ENCODE measurements at regions not wholly inside any gene's neighbourhood (a gene's known extent, or its start where the extent isn't known, plus 50 kb on each side); places are given as distances from the start of the nearest gene placed in this dataset.

DNA sequence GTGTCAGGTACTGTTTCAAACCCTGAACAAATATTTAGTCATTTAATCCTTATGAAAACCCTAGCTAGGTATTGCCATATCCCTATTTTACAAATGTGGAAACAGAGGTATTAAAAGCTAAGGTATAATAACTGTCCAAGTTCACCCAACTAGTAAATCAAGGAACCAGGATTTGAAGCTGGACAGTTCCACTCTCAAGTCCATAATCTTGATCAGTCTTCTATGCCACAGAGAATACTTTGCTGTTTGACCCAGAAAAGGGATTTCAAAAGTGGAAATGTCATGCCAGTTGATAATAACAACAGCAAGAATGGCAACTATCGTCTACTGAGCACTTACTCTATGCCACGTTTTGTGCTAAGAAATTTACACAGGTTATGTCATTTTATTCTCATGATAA is 90.4 kb upstream of the KIT start:
- no peak for DNase-seq (ENCODE audit: extremely low read depth, insufficient read length)
- H3K36me3 ChIP-seq (ENCODE audit: control insufficient read depth, insufficient read depth, low read length): no peaks in the 10 kb centered on the region
- H3K4me3 ChIP-seq (replicated peaks; ENCODE audit: low read depth, low read length): no peak overlapping the region
- H3K27me3 ChIP-seq (replicated peaks; ENCODE audit: control insufficient read depth, insufficient read depth, low read length): no peaks in the 10 kb centered on the region
- TF ChIP-seq, protein P1, sequence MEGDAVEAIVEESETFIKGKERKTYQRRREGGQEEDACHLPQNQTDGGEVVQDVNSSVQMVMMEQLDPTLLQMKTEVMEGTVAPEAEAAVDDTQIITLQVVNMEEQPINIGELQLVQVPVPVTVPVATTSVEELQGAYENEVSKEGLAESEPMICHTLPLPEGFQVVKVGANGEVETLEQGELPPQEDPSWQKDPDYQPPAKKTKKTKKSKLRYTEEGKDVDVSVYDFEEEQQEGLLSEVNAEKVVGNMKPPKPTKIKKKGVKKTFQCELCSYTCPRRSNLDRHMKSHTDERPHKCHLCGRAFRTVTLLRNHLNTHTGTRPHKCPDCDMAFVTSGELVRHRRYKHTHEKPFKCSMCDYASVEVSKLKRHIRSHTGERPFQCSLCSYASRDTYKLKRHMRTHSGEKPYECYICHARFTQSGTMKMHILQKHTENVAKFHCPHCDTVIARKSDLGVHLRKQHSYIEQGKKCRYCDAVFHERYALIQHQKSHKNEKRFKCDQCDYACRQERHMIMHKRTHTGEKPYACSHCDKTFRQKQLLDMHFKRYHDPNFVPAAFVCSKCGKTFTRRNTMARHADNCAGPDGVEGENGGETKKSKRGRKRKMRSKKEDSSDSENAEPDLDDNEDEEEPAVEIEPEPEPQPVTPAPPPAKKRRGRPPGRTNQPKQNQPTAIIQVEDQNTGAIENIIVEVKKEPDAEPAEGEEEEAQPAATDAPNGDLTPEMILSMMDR (IDR thresholded peaks at IDR 0.05; ENCODE audit: insufficient read depth, low read length, poor library complexity, severe bottlenecking): no peak

DNA sequence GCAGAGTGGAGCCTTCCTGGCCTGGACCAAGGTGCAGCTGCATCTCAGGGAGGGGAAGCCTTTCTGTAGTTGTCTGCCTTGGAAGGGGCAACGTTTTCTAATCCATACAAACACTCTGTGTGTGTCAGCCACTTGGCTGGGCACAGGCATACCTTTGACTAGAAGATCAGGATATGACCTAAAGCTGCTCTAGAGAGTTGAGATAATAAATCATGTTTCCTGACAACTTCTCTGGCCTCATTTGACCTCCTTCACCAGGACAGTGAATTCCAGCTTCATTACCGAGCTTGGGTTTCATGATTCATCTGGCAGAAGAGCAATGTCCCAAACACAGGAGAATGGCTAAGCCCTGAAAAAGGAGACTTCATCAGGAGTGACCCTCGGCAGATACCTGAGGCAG is 89.6 kb upstream of the KIT start:
- TF ChIP-seq, protein P1 (IDR thresholded peaks at IDR 0.05; ENCODE audit: insufficient read depth, low read length, poor library complexity, severe bottlenecking): no peak
- Histone ChIP-seq H3K4me3 (replicated peaks; ENCODE audit: low read depth, low read length) (no peak overlapping the region), H3K36me3 (ENCODE audit: control insufficient read depth, insufficient read depth, low read length) (no peaks in the 10 kb centered on the region), H3K27me3 (replicated peaks; ENCODE audit: control insufficient read depth, insufficient read depth, low read length) (no peaks in the 10 kb centered on the region)
- DNase-seq (ENCODE audit: extremely low read depth, insufficient read length): no peak

DNA sequence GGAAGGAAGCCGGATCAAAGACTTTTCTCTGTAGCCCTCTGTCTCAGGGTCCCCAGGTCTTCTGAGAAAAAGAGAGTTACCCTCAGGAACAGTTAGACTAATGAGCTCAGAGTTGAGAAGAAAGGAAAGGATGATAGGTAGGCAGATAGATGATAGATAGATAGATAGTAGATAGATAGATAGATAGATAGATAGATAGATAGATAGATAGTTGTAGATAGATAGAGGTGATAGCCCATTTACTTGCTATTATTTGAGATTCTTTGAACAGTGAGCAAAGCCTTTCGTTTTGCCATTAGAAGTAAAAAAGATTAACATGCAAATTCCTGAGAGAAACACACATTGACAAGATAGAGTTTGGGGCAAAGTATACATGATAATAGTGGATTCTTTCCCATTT is 86.9 kb upstream of the KIT start:
- DNase-seq (ENCODE audit: extremely low read depth, insufficient read length): no peak
- no peak overlapping the region for H3K4me3 ChIP-seq (replicated peaks; ENCODE audit: low read depth, low read length)
- no peaks in the 10 kb centered on the region for H3K36me3 ChIP-seq (ENCODE audit: control insufficient read depth, insufficient read depth, low read length)
- H3K27me3 ChIP-seq (replicated peaks; ENCODE audit: control insufficient read depth, insufficient read depth, low read length): no peaks in the 10 kb centered on the region
- TF ChIP-seq, protein P1 (IDR thresholded peaks at IDR 0.05; ENCODE audit: insufficient read depth, low read length, poor library complexity, severe bottlenecking): no peak

DNA sequence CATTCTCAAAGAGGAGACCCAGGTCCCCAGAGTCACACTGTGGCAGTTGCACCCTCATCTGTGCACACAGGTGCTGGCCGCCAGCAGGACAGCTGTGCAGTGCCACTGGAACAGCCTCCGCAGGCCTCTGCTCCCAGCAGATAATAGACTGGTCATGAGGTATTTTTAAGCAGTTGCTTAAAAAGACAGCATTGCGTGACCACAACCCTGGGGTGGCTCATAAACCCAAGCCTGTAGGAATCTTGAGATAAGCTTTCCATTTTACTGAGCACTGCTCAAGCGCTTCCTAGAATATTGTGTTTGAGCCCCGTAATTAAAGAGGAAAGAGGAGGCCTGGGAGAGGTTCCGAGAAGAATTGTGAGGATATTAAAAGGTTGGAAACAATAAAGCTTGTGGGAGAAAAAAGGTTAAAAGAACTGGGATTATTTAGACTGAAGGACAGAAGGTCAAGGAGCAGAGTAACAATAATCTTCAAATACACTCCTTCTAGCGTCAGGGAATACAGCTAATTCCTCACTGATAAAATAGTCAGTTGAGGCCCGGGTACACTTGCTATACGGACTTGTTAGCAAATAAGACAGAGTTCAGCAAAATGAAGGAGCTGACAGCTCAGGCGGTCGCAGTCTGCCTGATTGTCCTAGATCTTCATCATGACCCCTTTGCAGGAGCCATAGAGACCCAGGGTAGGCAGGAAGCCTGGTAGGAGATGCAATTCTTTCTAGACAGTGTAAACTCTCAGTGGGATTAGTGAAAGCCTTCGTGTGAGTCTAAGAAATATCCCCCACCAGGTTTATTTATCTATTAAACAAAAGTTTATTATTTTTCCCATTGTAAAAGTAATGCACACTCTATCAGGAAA is 86.2 kb upstream of the KIT start:
- Histone ChIP-seq H3K4me3 (replicated peaks; ENCODE audit: low read depth, low read length) (no peak overlapping the region), H3K27me3 (replicated peaks; ENCODE audit: control insufficient read depth, insufficient read depth, low read length) (no peaks in the 10 kb centered on the region; the same call in 1 of the 2 replicates), H3K36me3 (ENCODE audit: control insufficient read depth, insufficient read depth, low read length) (no peaks in the 10 kb centered on the region)
- DNase-seq (ENCODE audit: extremely low read depth, insufficient read length): no peak
- TF ChIP-seq, protein P1 (IDR thresholded peaks at IDR 0.05; ENCODE audit: insufficient read depth, low read length, poor library complexity, severe bottlenecking): no peak

DNA sequence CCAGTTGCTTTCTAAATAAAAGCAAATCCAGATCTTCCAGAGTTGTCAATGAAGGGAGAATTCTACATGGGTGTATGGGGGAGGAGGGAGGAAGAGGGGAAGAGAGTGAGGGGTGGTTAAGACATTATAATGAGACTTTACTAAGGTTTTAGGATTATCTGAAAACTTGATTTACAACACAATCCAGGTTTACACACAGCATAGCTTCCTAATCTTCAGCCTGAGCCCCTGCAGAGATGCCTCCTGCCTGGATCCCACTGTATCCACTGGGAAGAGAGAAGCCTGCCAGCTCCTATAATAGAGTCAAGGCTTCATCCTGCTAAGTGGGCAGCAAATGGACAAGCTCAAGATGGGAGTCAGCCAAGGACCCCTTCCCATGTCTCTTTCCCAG is 85.6 kb upstream of the KIT start:
- TF ChIP-seq, protein P1 (IDR thresholded peaks at IDR 0.05; ENCODE audit: insufficient read depth, low read length, poor library complexity, severe bottlenecking): no peak

More for the DNA sequence above, 85.6 kb upstream of the KIT start:
- Histone ChIP-seq H3K27me3 (replicated peaks; ENCODE audit: control insufficient read depth, insufficient read depth, low read length) (no peaks in the 10 kb centered on the region; the same call in 1 of the 2 replicates), H3K36me3 (ENCODE audit: control insufficient read depth, insufficient read depth, low read length) (no peaks in the 10 kb centered on the region), H3K4me3 (replicated peaks; ENCODE audit: low read depth, low read length) (no peak overlapping the region)
- DNase-seq (ENCODE audit: extremely low read depth, insufficient read length): no peak

Data from GM06990 (cell line).